ENCODE measurements at regions not wholly inside any gene's neighbourhood (a gene's known extent, or its start where the extent isn't known, plus 50 kb on each side); places are given as distances from the start of the nearest gene placed in this dataset.

- TF ChIP-seq POLR2A (IDR thresholded peaks at IDR 0.05), result no peak
- TF ChIP-seq CTCF (IDR thresholded peaks at IDR 0.05), result no peak
Observed at GRCh38 chr13:22561581-22561980, 619.2 kb upstream of the SGCG start.
